Fibroblast of the aortic adventitia (primary cell): ENCODE measurements at regions not wholly inside any gene's neighbourhood (a gene's known extent, or its start where the extent isn't known, plus 50 kb on each side); places are given as distances from the start of the nearest gene placed in this dataset.
A peak's percentile ranks its signal among the peaks of the same experiment; 100 is the strongest.

Experiments used
- DNase-seq: peaks from one replicate; pipeline ENCODE4 v3.0.0-alpha.2; 2010; ENCODE audit warnings: low read depth
- H3K4me3 ChIP-seq: 2 replicates; pipeline ENCODE4 v1.5.1; 2011; ENCODE audit warnings: low read depth, mild to moderate bottlenecking, control low read depth, low read length, moderate library complexity
- TF ChIP-seq, protein P1 (sequence below): IDR thresholded peaks from 2 replicates; pipeline ENCODE4 v1.5.1; 2011; ENCODE audit warnings: mild to moderate bottlenecking, low read length, control low read depth, inconsistent platforms; ENCODE audit not compliant: insufficient read depth

DNA sequence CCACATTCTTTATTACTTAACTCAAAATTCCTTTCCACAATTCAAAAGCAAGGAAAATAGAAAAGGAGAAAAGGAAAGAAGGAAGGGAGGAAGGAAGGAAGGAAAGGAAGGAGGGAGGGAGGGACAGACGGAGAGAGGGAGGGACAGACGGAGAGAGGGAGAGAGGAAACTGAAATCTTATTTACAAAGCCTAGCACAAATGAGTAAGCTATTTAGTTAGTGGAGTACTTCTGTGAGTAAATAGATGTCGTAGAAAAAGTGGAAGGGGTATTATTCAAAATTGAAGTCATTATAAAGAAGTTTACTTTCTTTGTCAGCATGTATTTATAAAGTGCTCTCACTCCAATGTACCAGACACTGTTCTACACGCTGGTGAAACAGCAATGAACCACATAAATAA, 177.9 kb downstream of the CETN3 start:
- DNase-seq, result no peak
- H3K4me3 ChIP-seq, result no peak overlapping the region
- TF ChIP-seq, protein P1, sequence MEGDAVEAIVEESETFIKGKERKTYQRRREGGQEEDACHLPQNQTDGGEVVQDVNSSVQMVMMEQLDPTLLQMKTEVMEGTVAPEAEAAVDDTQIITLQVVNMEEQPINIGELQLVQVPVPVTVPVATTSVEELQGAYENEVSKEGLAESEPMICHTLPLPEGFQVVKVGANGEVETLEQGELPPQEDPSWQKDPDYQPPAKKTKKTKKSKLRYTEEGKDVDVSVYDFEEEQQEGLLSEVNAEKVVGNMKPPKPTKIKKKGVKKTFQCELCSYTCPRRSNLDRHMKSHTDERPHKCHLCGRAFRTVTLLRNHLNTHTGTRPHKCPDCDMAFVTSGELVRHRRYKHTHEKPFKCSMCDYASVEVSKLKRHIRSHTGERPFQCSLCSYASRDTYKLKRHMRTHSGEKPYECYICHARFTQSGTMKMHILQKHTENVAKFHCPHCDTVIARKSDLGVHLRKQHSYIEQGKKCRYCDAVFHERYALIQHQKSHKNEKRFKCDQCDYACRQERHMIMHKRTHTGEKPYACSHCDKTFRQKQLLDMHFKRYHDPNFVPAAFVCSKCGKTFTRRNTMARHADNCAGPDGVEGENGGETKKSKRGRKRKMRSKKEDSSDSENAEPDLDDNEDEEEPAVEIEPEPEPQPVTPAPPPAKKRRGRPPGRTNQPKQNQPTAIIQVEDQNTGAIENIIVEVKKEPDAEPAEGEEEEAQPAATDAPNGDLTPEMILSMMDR, result no peak

DNA sequence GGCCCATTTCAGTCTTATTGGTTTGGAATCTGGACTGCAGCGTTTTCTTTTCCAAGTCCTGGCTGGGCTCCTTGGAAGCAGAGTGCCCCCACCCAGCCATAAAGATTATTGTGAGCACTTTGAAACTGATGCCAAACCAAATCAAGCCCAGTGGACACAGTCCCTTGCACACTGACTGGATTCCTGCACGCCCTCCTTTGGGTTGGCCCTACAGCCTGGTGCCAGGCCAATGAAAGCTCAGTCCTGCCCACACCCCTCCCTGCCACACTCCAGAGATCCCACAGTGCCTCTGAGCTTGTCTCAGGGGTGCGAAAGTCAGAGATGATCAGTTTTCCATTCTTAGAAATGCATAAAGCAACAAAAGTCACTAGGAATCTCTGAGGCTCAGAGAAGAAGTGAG, 181.9 kb downstream of the CETN3 start:
- H3K4me3 ChIP-seq, result no peak overlapping the region
- DNase-seq, result no peak
- TF ChIP-seq, protein P1, result no peak

DNA sequence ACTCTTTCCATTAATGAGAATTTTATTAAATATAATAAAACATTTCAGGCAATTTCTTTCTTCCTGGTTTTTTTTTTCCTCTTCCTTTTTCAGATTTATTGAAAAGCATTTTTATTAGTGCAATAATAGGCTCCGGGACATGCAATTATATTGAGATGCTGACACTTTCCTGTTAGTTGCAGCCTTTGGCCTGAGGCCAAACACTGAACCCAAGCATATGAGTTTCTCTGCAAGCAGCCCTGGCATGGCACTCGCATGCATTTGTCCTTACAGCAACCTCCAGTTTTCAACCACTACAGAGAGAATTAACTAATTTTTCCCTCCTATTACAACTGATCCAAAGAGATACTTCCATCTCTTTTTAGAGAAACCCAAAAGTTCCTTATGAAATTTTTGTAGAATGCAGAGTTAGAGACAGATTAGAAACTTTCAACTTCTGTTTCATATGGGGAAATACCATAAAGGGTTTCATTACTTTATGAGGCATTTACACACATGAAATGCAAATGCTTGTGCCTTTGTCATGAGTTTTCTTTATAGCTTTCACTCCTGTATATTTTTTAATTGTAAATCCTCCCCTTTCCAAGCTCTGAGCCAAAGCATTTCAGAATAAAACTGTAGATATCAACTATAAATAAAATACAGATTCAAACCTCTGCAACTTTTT, 183.0 kb downstream of the CETN3 start:
- TF ChIP-seq, protein P1, result no peak
- no peak overlapping the region for H3K4me3 ChIP-seq
- no peak for DNase-seq

DNA sequence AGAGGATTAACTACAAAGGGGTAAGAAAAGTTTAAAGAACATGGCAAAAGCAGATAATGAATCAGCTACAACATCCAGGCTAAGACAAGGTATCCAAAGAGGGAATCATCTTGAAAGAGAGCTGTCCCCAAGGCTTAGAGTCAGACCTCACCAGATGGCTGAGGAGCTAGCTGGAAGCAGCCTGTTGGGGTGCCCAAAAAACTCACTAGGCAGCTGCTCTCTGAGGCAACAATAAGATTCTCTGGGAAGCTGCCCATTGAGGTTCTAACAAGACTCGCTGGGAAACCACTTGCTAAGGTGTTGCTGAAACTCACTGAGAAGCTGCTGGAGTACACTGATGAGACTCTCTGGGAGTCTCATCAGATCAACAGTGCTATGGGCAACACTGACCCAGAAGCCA, 185.2 kb downstream of the CETN3 start:
- no peak for DNase-seq
- TF ChIP-seq, protein P1, result no peak
- no peak overlapping the region for H3K4me3 ChIP-seq

DNA sequence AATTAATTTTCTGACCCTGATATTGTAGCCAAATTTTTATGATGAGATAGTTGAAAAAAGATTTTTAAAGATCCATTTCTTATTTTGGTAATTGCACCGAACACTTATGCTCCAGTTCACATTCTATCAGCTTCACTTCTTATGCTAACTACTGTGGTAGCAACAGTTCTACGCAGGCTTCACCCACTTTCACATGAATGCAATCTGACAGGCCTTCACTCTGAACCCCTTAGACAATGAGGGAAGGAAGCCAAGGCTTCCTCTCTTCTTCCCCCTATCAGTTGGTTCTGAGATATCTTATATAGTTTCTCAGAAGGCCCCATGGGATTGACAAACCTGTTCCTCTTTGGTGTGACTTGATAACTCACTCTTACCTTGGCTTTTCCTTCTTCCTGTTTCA, 185.8 kb downstream of the CETN3 start:
- TF ChIP-seq, protein P1, result no peak
- DNase-seq, result no peak
- H3K4me3 ChIP-seq, result no peak overlapping the region

DNA sequence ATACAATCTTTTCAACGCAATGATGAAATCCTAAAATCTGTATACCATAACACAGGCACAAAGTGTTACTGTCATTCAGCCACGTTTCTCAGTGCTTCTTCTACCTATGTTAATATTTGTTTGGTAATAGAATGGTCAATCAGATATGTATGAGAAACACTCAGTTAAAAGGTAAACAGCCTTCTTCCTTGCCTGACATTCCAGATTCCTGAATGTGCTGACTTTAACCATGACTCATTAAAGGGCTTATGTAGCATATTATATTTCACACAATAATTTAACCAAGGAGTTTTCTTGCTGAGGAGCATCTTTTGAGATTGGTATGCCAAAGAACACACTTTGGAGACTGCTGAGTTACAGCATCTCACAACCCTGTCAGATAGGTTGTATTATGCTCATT, 187.6 kb downstream of the CETN3 start:
- peak; percentile 6 for DNase-seq
- TF ChIP-seq, protein P1, result no peak
- H3K4me3 ChIP-seq, result no peak overlapping the region

DNA sequence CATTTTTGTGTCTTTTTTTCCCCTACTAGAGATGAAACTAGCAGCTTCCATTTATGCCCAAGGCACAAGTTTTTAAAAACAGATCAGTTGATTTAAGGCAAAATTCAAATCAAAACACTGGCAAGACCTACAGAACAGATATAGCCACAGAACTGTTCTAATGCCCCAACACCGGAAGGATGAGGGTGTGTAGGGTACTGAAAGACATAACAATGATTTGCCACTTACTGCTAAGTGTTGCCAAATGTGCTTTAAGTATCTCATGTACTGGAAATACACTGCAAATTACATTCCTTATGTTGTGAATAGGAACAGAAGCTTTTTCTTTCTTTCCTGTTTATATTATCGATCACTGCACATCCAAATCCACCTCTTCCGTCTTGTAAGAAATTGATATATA, 189.0 kb downstream of the CETN3 start:
- no peak overlapping the region for H3K4me3 ChIP-seq
- TF ChIP-seq, protein P1, result no peak
- no peak for DNase-seq
